GM12891 (cell line): ENCODE measurements at regions not wholly inside any gene's neighbourhood (a gene's known extent, or its start where the extent isn't known, plus 50 kb on each side); places are given as distances from the start of the nearest gene placed in this dataset.
"Not testable (repeated sequence)": the region's sequence is repeated elsewhere in the genome, so short reads cannot be mapped to it uniquely, and the experiment has no call there.

Experiments used
- PAX5 ChIP-seq: IDR thresholded peaks from 2 replicates; pipeline ENCODE4 v1.6.1; 2011; ENCODE audit warnings: low read length, moderate library complexity, mild to moderate bottlenecking; ENCODE audit not compliant: insufficient read depth, severe bottlenecking
- POLR2A ChIP-seq: IDR thresholded peaks from 2 replicates; pipeline ENCODE4 v1.6.1; 2011; ENCODE audit warnings: low read depth, low read length, control low read depth
- POLR2AphosphoS5 ChIP-seq: IDR thresholded peaks from 2 replicates; pipeline ENCODE4 v1.6.1; 2011; ENCODE audit warnings: low read depth, low read length, control low read depth
- POU2F2 ChIP-seq: IDR thresholded peaks from 2 replicates; pipeline ENCODE4 v1.6.1; 2011; ENCODE audit warnings: low read depth, mild to moderate bottlenecking, control low read depth, low read length, moderate library complexity
- SPI1 ChIP-seq: IDR thresholded peaks from 2 replicates; pipeline ENCODE4 v1.6.1; 2011; ENCODE audit warnings: low read depth, low read length, control low read depth
- TAF1 ChIP-seq: IDR thresholded peaks from 2 replicates; pipeline ENCODE4 v1.6.1; 2011; ENCODE audit warnings: low read depth, low read length, control low read depth

DNA sequence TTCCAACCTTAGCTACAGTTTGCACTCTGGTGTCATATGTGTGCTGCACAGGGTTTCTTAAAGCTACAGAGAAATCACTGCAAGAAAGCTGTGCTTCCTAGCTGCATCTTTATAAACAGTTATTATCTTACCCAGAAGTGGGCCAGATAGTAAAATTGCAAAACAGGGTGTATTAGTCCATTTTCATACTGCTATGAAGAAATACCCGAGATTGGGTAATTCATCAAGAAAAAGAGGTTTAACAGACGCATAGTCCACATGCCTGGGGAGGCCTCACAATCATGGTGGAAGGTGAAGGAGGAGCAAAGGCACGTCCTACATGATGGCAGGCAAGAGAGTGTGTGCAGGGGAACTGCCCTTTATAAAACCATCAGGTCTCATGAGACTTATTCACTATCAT, 92.6 kb upstream of the AGA start:
- not testable (repeated sequence) for TF ChIP-seq SPI1, POLR2A, POLR2AphosphoS5, TAF1, PAX5, POU2F2
